H9 (cell line): ENCODE measurements at regions not wholly inside any gene's neighbourhood (a gene's known extent, or its start where the extent isn't known, plus 50 kb on each side); places are given as distances from the start of the nearest gene placed in this dataset.

Experiments
- DNase-seq: peaks from one replicate; pipeline ENCODE4 v3.0.0-alpha.2; 2017
- H2AFZ ChIP-seq: one replicate; pipeline ENCODE4 v1.6.1; 2013; ENCODE audit warnings: mild to moderate bottlenecking, low read length, control low read depth, moderate library complexity
- H2AK5ac ChIP-seq: 2 replicates; pipeline ENCODE4 v1.6.1; 2013; ENCODE audit warnings: low read length, control low read depth, mixed read lengths; ENCODE audit not compliant: insufficient read length
- H2BK120ac ChIP-seq: one replicate; pipeline ENCODE4 v1.6.1; 2013; ENCODE audit warnings: low read depth, mild to moderate bottlenecking, low read length, control low read depth, inconsistent platforms; ENCODE audit not compliant: poor library complexity, severe bottlenecking
- H2BK12ac ChIP-seq: 2 replicates; pipeline ENCODE4 v1.6.1; 2013; ENCODE audit warnings: low read length, control low read depth, mixed read lengths, low read depth; ENCODE audit not compliant: insufficient read length
- H2BK15ac ChIP-seq: 2 replicates; pipeline ENCODE4 v1.6.1; 2013; ENCODE audit warnings: low read depth, low read length, control low read depth
- H2BK20ac ChIP-seq: one replicate; pipeline ENCODE4 v1.6.1; 2013; ENCODE audit warnings: low read depth, mild to moderate bottlenecking, low read length, control low read depth, inconsistent platforms; ENCODE audit not compliant: poor library complexity, severe bottlenecking
- H2BK5ac ChIP-seq: 2 replicates; pipeline ENCODE4 v1.6.1; 2013; ENCODE audit warnings: low read length, control low read depth, mixed read lengths; ENCODE audit not compliant: insufficient read length
- H3K14ac ChIP-seq: 2 replicates; pipeline ENCODE4 v1.6.1; 2013; ENCODE audit warnings: low read length, control low read depth; ENCODE audit not compliant: insufficient read depth
- H3K18ac ChIP-seq: 2 replicates; pipeline ENCODE4 v1.6.1; 2013; ENCODE audit warnings: low read depth, mild to moderate bottlenecking, mixed read lengths, low read length, control low read depth; ENCODE audit not compliant: insufficient read length
- H3K23ac ChIP-seq: 2 replicates; pipeline ENCODE4 v1.6.1; 2013; ENCODE audit warnings: low read length, control low read depth, mixed read lengths, low read depth; ENCODE audit not compliant: insufficient read length
- H3K23me2 ChIP-seq: 2 replicates; pipeline ENCODE4 v1.6.1; 2013; ENCODE audit warnings: low read depth, mild to moderate bottlenecking, mixed read lengths, low read length, control low read depth; ENCODE audit not compliant: insufficient read length, poor library complexity, severe bottlenecking
- H3K27ac ChIP-seq: 2 replicates; pipeline ENCODE4 v1.5.1; 2013; ENCODE audit warnings: low read length, control low read depth, mixed read lengths, low read depth; ENCODE audit not compliant: insufficient read length
- H3K27me3 ChIP-seq: 2 replicates; pipeline ENCODE4 v1.6.1; 2013; ENCODE audit warnings: low read length, control low read depth, inconsistent platforms; ENCODE audit not compliant: insufficient read depth
- H3K4ac ChIP-seq: 2 replicates; pipeline ENCODE4 v1.6.1; 2013; ENCODE audit warnings: low read depth, mild to moderate bottlenecking, control low read depth, inconsistent platforms, low read length, moderate library complexity
- H3K4me1 ChIP-seq: 2 replicates; pipeline ENCODE4 v1.6.1; 2013; ENCODE audit warnings: low read length, control low read depth, inconsistent platforms; ENCODE audit not compliant: insufficient read depth
- H3K4me2 ChIP-seq: 2 replicates; pipeline ENCODE4 v1.6.1; 2013; ENCODE audit warnings: low read length, control low read depth, mixed read lengths; ENCODE audit not compliant: insufficient read length, insufficient read depth
- H3K56ac ChIP-seq: 2 replicates; pipeline ENCODE4 v1.6.1; 2013; ENCODE audit warnings: low read depth, mild to moderate bottlenecking, mixed read lengths, low read length, control low read depth; ENCODE audit not compliant: insufficient read length
- H3K79me1 ChIP-seq: 2 replicates; pipeline ENCODE4 v1.6.1; 2013; ENCODE audit warnings: low read depth, mild to moderate bottlenecking, moderate library complexity, low read length, control low read depth, inconsistent platforms; ENCODE audit not compliant: insufficient read depth, poor library complexity, severe bottlenecking
- H3K79me2 ChIP-seq: 2 replicates; pipeline ENCODE4 v1.6.1; 2013; ENCODE audit warnings: low read length, control low read depth, inconsistent platforms; ENCODE audit not compliant: insufficient read depth
- H3K9ac ChIP-seq: 2 replicates; pipeline ENCODE4 v1.6.1; 2013; ENCODE audit warnings: low read length, control low read depth, mixed read lengths; ENCODE audit not compliant: insufficient read length; ENCODE audit errors: extremely low read depth
- H3K9me3 ChIP-seq: one replicate; pipeline ENCODE4 v1.6.1; 2013; ENCODE audit warnings: low read depth, low read length, inconsistent platforms; ENCODE audit not compliant: control insufficient read depth
- H3T11ph ChIP-seq: one replicate; pipeline ENCODE4 v1.6.1; 2013; ENCODE audit warnings: mild to moderate bottlenecking, low read length, control low read depth, inconsistent platforms
- H4K20me1 ChIP-seq: one replicate; pipeline ENCODE4 v1.6.1; 2013; ENCODE audit not compliant: control insufficient read depth, insufficient read length, insufficient read depth
- H4K5ac ChIP-seq: 2 replicates; pipeline ENCODE4 v1.6.1; 2013; ENCODE audit warnings: low read depth, mild to moderate bottlenecking, mixed read lengths, low read length, control low read depth; ENCODE audit not compliant: insufficient read length
- H4K8ac ChIP-seq: replicated peaks from 2 replicates; pipeline ENCODE4 v1.6.1; 2013; ENCODE audit warnings: low read length, control low read depth, mixed read lengths, low read depth; ENCODE audit not compliant: insufficient read length
- H4K91ac ChIP-seq: 2 replicates; pipeline ENCODE4 v1.6.1; 2013; ENCODE audit warnings: low read depth, mild to moderate bottlenecking, moderate library complexity, mixed read lengths, low read length, control low read depth; ENCODE audit not compliant: insufficient read length
- H3K27ac Mint-ChIP-seq, 3 experiments: 2 replicates in 2 of 3; 3 replicates in 1 of 3; pipeline ENCODE4 v1.8.0; 2020 to 2021; ENCODE audit warnings: mixed read lengths in 3 of 3, mild to moderate bottlenecking in 1 of 3, moderate library complexity in 1 of 3
- H3K27me3 Mint-ChIP-seq: 2 replicates; pipeline ENCODE4 v1.8.0; 2021; ENCODE audit warnings: low read depth, mild to moderate bottlenecking, moderate library complexity, mixed read lengths
- H3K36me3 Mint-ChIP-seq, 3 experiments: 2 replicates in 2 of 3; 3 replicates in 1 of 3; pipeline ENCODE4 v1.8.0; 2020 to 2021; ENCODE audit warnings: low read depth in 3 of 3, mixed read lengths in 3 of 3; ENCODE audit not compliant: insufficient read depth in 1 of 3
- H3K4me1 Mint-ChIP-seq, 2 experiments: 2 replicates each; pipeline ENCODE4 v1.8.0; 2020; ENCODE audit warnings: mixed read lengths in 2 of 2
- H3K4me3 Mint-ChIP-seq, 2 experiments: 2 replicates in 1 of 2; 3 replicates in 1 of 2; pipeline ENCODE4 v1.8.0; 2020 to 2021; ENCODE audit warnings: mild to moderate bottlenecking in 2 of 2, mixed read lengths in 2 of 2, moderate library complexity in 1 of 2
- H3K9me3 Mint-ChIP-seq, 2 experiments: 2 replicates in 1 of 2; 3 replicates in 1 of 2; pipeline ENCODE4 v1.8.0; 2020; ENCODE audit warnings: mild to moderate bottlenecking in 2 of 2, mixed read lengths in 2 of 2, moderate library complexity in 1 of 2
- CTCF ChIP-seq: fragments of 200-600 bp; sonication (generic); conservative IDR thresholded peaks from 3 replicates; pipeline ENCODE4 v1.8.0; 2021; ENCODE audit warnings: antibody characterized with exemption, mild to moderate bottlenecking
- WGBS: extraction: QIAGEN DNeasy Blood & Tissue Kit; methylation state at CpG from one replicate; pipeline ENCODE4 v1.1.7; 2013; ENCODE audit warnings: missing lambda C conversion rate, low lambda C conversion rate, mixed read lengths; ENCODE audit not compliant: insufficient read length; ENCODE audit errors: extremely low coverage; 5-methylcytosine and 5-hydroxymethylcytosine counted together

DNA sequence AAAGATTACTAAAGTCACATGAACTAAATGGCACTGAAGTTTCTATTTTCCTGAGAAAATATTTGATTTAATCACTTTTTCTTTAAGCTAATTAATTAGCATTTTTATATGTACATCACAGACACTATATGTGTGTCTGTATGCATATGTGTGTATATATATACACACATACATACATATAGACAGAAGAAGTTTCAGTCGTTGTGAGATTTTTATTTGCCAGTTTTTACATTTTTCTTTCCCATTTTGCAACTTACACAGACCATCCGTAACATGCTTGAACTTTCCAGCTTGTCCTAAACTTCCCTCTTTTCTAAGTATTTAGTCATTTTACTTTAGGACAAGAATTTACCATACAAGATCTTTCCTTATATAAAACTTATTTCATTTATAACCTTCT, 299.1 kb downstream of the IPO8 start:
- WGBS, result no CpG with 5 or more reads among the region's 2 CpGs
- no peak overlapping the region for H4K91ac ChIP-seq
- H3K4me2 ChIP-seq, result no peak overlapping the region
- H3K4me1 ChIP-seq, result no peaks in the 10 kb centered on the region
- no peak overlapping the region for H3T11ph ChIP-seq
- peaks cover 9 to 50% (median 45%) of the 10 kb centered on the region in 3 experiments for H3K36me3 Mint-ChIP-seq
- H3K14ac ChIP-seq, result no peak overlapping the region
- H2BK12ac ChIP-seq, result no peak overlapping the region
- H4K8ac ChIP-seq, result no peak overlapping the region
- no peak overlapping the region for H3K4me3 Mint-ChIP-seq
- no peak overlapping the region for H3K18ac ChIP-seq
- H3K79me1 ChIP-seq, result no peaks in the 10 kb centered on the region
- no peak overlapping the region for H4K5ac ChIP-seq
- no peak for DNase-seq
- no peaks in the 10 kb centered on the region; the same call in 1 of the 2 replicates for H3K27me3 Mint-ChIP-seq
- no peak overlapping the region for H3K27ac Mint-ChIP-seq
- H2AFZ ChIP-seq, result no peak overlapping the region
- H3K79me2 ChIP-seq, result no peaks in the 10 kb centered on the region
- no peak overlapping the region for H3K4ac ChIP-seq
- H2AK5ac ChIP-seq, result no peak overlapping the region
- H2BK20ac ChIP-seq, result no peak overlapping the region
- no peaks in the 10 kb centered on the region for H4K20me1 ChIP-seq
- no peak overlapping the region for H2BK5ac ChIP-seq
- H3K9me3 ChIP-seq, result peaks cover 60% of the 10 kb centered on the region
- no peak overlapping the region for H3K9ac ChIP-seq
- no peak overlapping the region for H2BK15ac ChIP-seq
- no peaks in the 10 kb centered on the region for H3K23me2 ChIP-seq
- no peak overlapping the region for H3K23ac ChIP-seq
- no peak for TF ChIP-seq CTCF
- H3K9me3 Mint-ChIP-seq, result peaks cover 69 to 77% of the 10 kb centered on the region in 2 experiments
- H2BK120ac ChIP-seq, result no peak overlapping the region
- H3K4me1 Mint-ChIP-seq, result no peaks in the 10 kb centered on the region
- H3K27me3 ChIP-seq, result no peaks in the 10 kb centered on the region
- no peak overlapping the region for H3K27ac ChIP-seq
- H3K56ac ChIP-seq, result no peak overlapping the region
